ENCODE measurements at regions not wholly inside any gene's neighbourhood (a gene's known extent, or its start where the extent isn't known, plus 50 kb on each side); places are given as distances from the start of the nearest gene placed in this dataset.

GRCh38 chr4:117900832-117901231 is 133.5 kb upstream of the NDST3 start:
- Histone ChIP-seq H3K4me2 (ENCODE audit: low read length) (no peak overlapping the region), H3K4me3 (ENCODE audit: low read length) (no peak overlapping the region), H3K9me2 (ENCODE audit: insufficient read depth, low read length) (no peaks in the 10 kb centered on the region), H3K79me2 (replicated peaks; ENCODE audit: insufficient read depth, low read length) (no peaks in the 10 kb centered on the region), H2AFZ (ENCODE audit: low read depth, low read length) (no peak overlapping the region), H4K20me1 (ENCODE audit: insufficient read depth) (no peaks in the 10 kb centered on the region), H3K36me3 (ENCODE audit: insufficient read depth, low read length) (no peaks in the 10 kb centered on the region), H3K9me3 (ENCODE audit: low read length) (no peaks in the 10 kb centered on the region), H3K27me3 (ENCODE audit: insufficient read depth, low read depth, low read length) (no peaks in the 10 kb centered on the region), H3F3A (ENCODE audit: insufficient read depth, low read length, poor library complexity, severe bottlenecking) (no peaks in the 10 kb centered on the region), H3K9ac (ENCODE audit: low read length) (no peak overlapping the region), H3K27ac (ENCODE audit: low read length) (no peak overlapping the region)
- TF ChIP-seq EZH2 (IDR thresholded peaks at IDR 0.05; ENCODE audit: borderline replicate concordance, insufficient read depth, low read length, poor library complexity, severe bottlenecking) = no peak
- TF ChIP-seq POLR2AphosphoS5 (IDR thresholded peaks at IDR 0.05) = no peak
- no peak for TF ChIP-seq MXI1 (conservative IDR thresholded peaks at IDR 0.05; ENCODE audit: poor library complexity, severe bottlenecking)
- TF ChIP-seq CTCF (IDR thresholded peaks at IDR 0.05; ENCODE audit: poor library complexity, severe bottlenecking) = no peak
- no peak for TF ChIP-seq REST (IDR thresholded peaks at IDR 0.05; ENCODE audit: borderline replicate concordance)
- no peak for TF ChIP-seq EP300 (conservative IDR thresholded peaks at IDR 0.05; ENCODE audit: poor library complexity, severe bottlenecking)
- TF ChIP-seq SMC3 (conservative IDR thresholded peaks at IDR 0.05; ENCODE audit: poor library complexity) = no peak
- TF ChIP-seq TAF1 (IDR thresholded peaks at IDR 0.05; ENCODE audit: low read depth) = no peak
- no peak for TF ChIP-seq RAD21 (conservative IDR thresholded peaks at IDR 0.05)

- H3K27me3 ChIP-seq (ENCODE audit: insufficient read depth, low read depth, low read length) = no peaks in the 10 kb centered on the region
- no peak overlapping the region for H3K4me2 ChIP-seq (ENCODE audit: low read length)
- no peaks in the 10 kb centered on the region for H3K36me3 ChIP-seq (ENCODE audit: insufficient read depth, low read length)
- H3K79me2 ChIP-seq (replicated peaks; ENCODE audit: insufficient read depth, low read length) = no peaks in the 10 kb centered on the region
- no peak overlapping the region for H3K9ac ChIP-seq (ENCODE audit: low read length)
- TF ChIP-seq POLR2AphosphoS5 (IDR thresholded peaks at IDR 0.05) (no peak), EP300 (conservative IDR thresholded peaks at IDR 0.05; ENCODE audit: poor library complexity, severe bottlenecking) (no peak), EZH2 (IDR thresholded peaks at IDR 0.05; ENCODE audit: borderline replicate concordance, insufficient read depth, low read length, poor library complexity, severe bottlenecking) (no peak)
- no peaks in the 10 kb centered on the region for H3K9me3 ChIP-seq (ENCODE audit: low read length)
- no peaks in the 10 kb centered on the region for H3F3A ChIP-seq (ENCODE audit: insufficient read depth, low read length, poor library complexity, severe bottlenecking)
- H3K27ac ChIP-seq (ENCODE audit: low read length) = no peak overlapping the region
- H3K4me3 ChIP-seq (ENCODE audit: low read length) = no peak overlapping the region
- H2AFZ ChIP-seq (ENCODE audit: low read depth, low read length) = no peak overlapping the region
- no peaks in the 10 kb centered on the region for H4K20me1 ChIP-seq (ENCODE audit: insufficient read depth)
- H3K9me2 ChIP-seq (ENCODE audit: insufficient read depth, low read length) = no peaks in the 10 kb centered on the region
Measured at GRCh38 chr4:117907646-117908045, 126.6 kb upstream of the NDST3 start.
